GM18873 (cell line): ENCODE measurements at regions not wholly inside any gene's neighbourhood (a gene's known extent, or its start where the extent isn't known, plus 50 kb on each side); places are given as distances from the start of the nearest gene placed in this dataset.
"Not testable (repeated sequence)": the region's sequence is repeated elsewhere in the genome, so short reads cannot be mapped to it uniquely, and the experiment has no call there.

Source experiments
- ATAC-seq: cut with Tn5 transposase; IDR thresholded peaks from one replicate; pipeline ENCODE4 v1.9.1; 2021; ENCODE audit warnings: mild to moderate bottlenecking, moderate library complexity, moderate number of reproducible peaks; ENCODE audit not compliant: unreplicated experiment, low FRiP score

- ATAC-seq, result no peak
These were observed 386.4 kb downstream of the KCNJ2 start for GRCh38 chr17:70555723-70556122.

- no peak for ATAC-seq
These were observed 389.5 kb downstream of the KCNJ2 start for GRCh38 chr17:70558821-70559220.

DNA sequence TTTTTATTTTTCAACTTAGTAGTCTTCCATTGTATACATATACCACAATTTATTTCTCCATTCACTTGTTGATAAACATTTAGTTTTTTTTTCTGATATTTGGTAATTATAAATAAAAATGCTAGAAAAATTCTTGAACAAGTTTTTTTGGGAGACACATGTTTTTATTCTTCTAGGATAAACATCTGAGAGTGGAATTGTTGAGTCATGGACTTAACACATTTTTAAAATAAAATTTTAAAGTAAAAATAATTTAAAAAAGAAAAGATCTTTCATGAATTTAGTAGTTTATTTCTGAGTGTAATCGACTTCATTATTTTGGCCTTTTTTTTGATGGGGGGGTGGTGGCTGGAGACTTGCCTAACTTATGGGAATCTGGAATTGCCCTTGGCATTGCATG is 391.1 kb downstream of the KCNJ2 start:
- ATAC-seq, result no peak

- ATAC-seq, result no peak
These were observed 392.8 kb downstream of the KCNJ2 start for GRCh38 chr17:70562137-70562536.

DNA sequence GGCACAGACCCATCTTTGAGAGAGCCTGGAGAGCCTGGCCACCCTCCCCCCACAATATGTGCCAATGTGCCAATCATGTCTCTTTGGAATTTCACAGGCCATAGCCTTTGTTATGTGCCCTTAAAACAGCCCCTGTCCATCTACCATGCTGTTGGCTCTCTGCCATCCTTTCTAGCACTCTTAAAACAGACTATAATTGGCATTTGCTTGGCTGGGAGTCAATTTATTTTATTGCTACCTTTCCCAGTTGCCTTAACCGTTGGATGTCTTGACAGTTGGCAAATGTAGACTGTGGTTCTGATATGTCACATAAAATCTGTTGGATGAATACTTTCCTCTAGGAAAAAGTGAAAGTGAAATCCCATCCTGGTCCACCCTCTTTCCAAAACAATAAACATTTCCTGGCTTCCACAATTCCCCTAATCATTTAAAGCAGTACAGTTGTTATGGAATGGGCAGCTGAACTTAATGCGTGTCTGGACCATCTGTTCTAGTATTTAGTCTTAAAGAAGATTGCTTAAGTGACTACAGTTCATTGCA is 394.0 kb downstream of the KCNJ2 start:
- no peak for ATAC-seq

- ATAC-seq, result no peak
These were observed 394.8 kb downstream of the KCNJ2 start for GRCh38 chr17:70564006-70564620.

DNA sequence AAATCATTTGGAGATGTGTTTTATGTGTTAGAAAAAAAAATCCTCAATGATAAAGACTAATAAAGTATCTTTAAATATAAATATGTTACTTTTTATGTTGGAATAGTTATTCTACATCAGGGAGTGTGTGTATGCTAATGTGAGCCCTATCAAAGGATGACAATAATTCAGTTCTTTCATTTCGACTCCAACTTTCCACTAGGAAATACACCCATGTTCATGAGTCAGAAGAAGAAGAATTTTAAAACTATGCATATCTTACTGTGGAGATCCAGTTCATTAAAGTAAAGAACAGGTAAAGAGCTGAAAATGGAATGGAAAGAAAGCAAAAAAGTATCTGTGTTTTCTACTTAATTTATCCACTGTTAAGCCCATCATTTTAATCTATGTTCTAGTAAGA is 399.8 kb downstream of the KCNJ2 start:
- ATAC-seq, result no peak

DNA sequence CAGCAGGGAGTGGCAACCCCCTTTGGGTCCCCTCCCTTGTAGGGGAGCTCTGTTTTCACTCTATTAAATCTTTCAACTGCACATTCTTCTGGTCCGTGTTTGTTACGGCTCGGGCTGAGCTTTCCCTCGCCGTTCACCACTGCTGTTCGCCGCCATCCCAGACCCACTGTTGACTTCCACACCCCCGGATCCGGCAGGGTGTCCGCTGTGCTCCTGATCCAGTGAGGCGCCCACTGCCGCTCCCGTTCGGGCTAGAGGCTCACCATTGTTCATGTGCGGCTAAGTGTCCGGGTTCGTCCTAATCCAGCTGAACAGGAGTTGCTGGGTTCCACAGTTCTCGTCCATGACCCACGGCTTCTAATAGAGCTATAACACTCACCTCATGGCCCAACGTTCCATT is 408.1 kb downstream of the KCNJ2 start:
- ATAC-seq, result no peak

- no peak for ATAC-seq
These were observed 412.1 kb downstream of the KCNJ2 start for GRCh38 chr17:70581459-70581858.

GRCh38 chr17:70582777-70583176 is 413.4 kb downstream of the KCNJ2 start:
- no peak for ATAC-seq

GRCh38 chr17:70584255-70584654 is 414.9 kb downstream of the KCNJ2 start:
- no peak for ATAC-seq

GRCh38 chr17:70588003-70588402 is 418.7 kb downstream of the KCNJ2 start:
- no peak for ATAC-seq

- no peak for ATAC-seq
These were observed 428.4 kb downstream of the KCNJ2 start for GRCh38 chr17:70597774-70598173.

DNA sequence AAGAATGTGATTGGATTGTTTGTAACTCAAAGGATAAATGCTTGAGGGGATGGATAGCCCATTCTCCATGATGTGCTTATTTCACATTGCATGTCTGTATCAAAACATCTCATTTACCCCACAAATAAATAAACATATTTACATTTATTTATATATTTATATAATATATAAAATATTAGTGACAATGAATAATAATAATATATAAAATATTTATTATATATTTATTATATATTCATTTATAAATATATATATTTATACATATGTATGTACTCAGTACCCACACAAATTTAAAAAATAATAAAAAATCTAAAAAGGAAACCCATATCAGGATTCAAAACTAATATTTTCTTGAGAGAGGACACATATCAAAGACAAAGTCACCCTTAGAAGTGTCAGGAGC is 429.9 kb downstream of the KCNJ2 start:
- ATAC-seq, result no peak

DNA sequence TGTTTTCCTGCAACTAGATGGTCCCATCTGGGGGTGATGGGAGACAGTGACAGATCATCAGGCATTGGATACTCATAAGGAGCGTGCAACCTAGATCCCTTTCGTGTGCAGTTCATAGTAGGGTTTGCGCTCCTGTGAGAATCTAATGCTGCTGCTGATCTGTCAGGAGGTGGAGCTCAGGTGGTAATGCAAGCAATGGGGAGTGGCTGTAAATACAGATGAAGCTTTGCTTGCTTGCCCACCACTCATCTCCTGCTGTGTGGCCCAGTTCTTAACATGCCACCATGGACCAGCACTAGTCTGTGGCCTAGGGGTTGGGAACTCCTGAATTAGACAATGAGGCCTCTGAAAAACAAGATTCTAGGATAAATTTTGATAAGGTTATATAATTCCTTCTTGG is 430.6 kb downstream of the KCNJ2 start:
- ATAC-seq, result not testable (repeated sequence)

DNA sequence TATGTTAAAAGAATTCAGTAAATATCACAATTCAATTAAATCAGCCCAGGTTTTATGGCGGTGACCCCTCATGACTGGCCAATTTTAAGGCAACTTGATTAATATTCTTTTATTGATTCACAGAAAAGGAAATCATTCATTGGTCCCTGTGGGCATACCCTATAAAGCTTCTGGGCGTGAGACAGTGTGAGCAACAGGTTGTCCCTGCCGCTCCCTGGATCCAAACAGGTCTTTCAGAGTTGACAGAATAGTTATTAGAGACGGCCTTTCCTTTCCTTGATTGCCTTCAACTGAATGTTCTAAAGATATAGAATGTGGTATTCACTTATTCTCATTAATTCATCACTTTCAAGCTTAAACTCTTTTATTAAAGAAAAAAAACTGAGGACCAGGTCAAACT is 433.9 kb downstream of the KCNJ2 start:
- ATAC-seq, result no peak

GRCh38 chr17:70604854-70605253 is 435.5 kb downstream of the KCNJ2 start:
- ATAC-seq, result no peak

- ATAC-seq, result no peak
These were observed 436.8 kb downstream of the KCNJ2 start for GRCh38 chr17:70606086-70606485.

DNA sequence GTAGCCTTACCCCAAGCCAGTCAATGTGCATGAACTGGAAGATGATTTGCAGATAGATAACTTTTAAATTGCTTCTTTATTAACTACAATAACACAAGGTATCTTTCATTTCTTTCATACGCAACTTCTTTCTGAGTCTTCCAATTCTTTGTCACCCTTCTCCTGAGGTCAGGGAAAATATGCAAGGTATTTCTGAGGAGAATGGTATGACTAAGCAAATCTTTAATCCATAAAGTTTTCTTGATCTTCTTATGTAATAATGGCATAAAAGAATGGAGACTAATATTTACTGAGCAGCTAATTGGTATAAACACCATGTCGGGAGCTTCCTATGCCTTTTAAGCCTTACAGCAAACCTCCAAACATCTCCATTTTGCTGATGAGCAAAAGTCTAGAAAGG is 438.9 kb downstream of the KCNJ2 start:
- no peak for ATAC-seq

DNA sequence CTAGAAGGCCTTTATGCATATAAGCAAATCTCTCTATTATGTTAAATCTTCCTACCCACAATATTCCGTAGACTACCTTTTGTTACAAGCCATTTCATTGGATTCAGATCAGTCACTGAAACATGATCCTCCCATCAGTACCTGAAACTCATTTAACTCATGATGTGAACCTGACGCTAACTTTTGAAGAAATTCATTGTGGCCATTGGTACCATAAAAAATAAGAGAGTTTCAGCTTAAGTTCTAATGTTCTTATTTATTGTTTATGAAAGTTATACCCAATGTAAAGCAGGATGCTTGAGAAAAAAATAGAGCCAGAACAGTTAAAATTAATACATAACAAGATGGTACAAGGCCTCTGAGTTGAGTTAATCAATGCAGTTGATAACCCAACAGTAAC is 439.6 kb downstream of the KCNJ2 start:
- no peak for ATAC-seq

DNA sequence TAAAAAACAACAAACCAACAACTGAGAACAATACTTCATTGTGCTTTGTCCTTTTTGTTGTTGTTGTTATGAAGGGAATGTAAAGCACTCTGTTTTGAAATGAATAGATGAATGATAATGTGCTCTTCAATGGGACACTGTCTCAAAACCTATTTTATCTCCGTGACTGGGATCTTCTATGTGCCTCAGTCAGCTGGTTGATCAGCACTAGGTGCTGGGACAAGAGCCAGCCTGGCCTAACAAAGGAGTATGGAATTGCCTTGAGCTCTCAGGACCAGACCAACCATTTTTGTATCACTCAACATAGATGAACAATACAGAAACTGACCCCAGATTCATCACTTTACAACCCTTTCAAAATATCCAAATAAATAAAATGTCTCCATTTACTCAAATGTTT is 440.2 kb downstream of the KCNJ2 start:
- ATAC-seq, result no peak

GRCh38 chr17:70610161-70610560 is 440.8 kb downstream of the KCNJ2 start:
- ATAC-seq, result no peak

- ATAC-seq, result no peak
These were observed 444.3 kb downstream of the KCNJ2 start for GRCh38 chr17:70613681-70614080.
